Pancreas (tissue), 10 donors: ENCODE measurements at regions not wholly inside any gene's neighbourhood (a gene's known extent, or its start where the extent isn't known, plus 50 kb on each side); places are given as distances from the start of the nearest gene placed in this dataset.

Source experiments
- ATAC-seq, 4 donors: fragments of 200-7000 bp; cut with Tn5 transposase; one replicate each; pipeline versions ENCODE4 v1.8.0 to v1.9.1; 2020; ENCODE audit warnings: mild to moderate bottlenecking in 4 of 4, moderate library complexity in 4 of 4
- DNase-seq, 6 donors: peaks; one replicate each; pipeline ENCODE4 v3.0.0-alpha.2; 2020
- FAIRE-seq: peaks from 2 replicates; lab custom pipeline; 2012; peaks lifted over from hg19 to GRCh38; lab: Jason Lieb, UNC
- H3K27ac ChIP-seq, 4 donors: fragments of 200-600 bp; sonication (generic); 1 replicate in 3 of 4; 2 replicates in 1 of 4; pipeline versions ENCODE4 v1.5.0 to v1.8.0; 2020
- H3K27me3 ChIP-seq, 4 donors: fragments of 200-600 bp; one replicate each; pipeline ENCODE4 v1.8.0; 2021
- H3K36me3 ChIP-seq, 3 donors: fragments of 200-600 bp; sonication (generic) in 1 of 3; one replicate each; pipeline versions ENCODE4 v1.5.0 to v1.8.0; 2020 to 2021
- H3K4me1 ChIP-seq, 3 donors: fragments of 200-600 bp; one replicate each; pipeline ENCODE4 v1.8.0; 2021
- H3K4me3 ChIP-seq, 4 donors: fragments of 200-600 bp; sonication (generic) in 2 of 4; one replicate each; pipeline versions ENCODE4 v1.5.0 to v1.8.0; 2020 to 2021
- H3K9me3 ChIP-seq, 4 donors: fragments of 200-600 bp; one replicate each; pipeline ENCODE4 v1.8.0; 2021
- WGBS, 2 donors: extraction: QIAGEN DNeasy Blood & Tissue Kit; methylation state at CpG; one replicate each; pipeline ENCODE4 v1.1.7; 2013; 5-methylcytosine and 5-hydroxymethylcytosine counted together
- intact Hi-C, 3 donors: fragments of 100-400 bp; cut with DNase I; formaldehyde crosslinking; loops; one replicate each; pipeline versions ENCODE4 v1.11.1 to v1.14.2; 2022
- TF ChIP-seq, protein P1 (sequence below), 4 donors: fragments of 200-600 bp; sonication (generic) in 3 of 4; IDR thresholded peaks; one replicate each; pipeline versions ENCODE4 v1.5.0 to v1.8.0; 2021; ENCODE audit warnings: antibody characterized with exemption in 4 of 4
- donor health status: healthy with polysubstance abuse.
- donor health status: DM: no; HTN: no; CAD: no; lungs with moderate emphysema.
- donor health status: DM: no; HTN: no; CAD: no.
- donor health status: control.
- donor health status: control.
- donor health status: Bipolar disorder and iron deficiency.
- donor health status: DM: yes; HTN: yes; CAD: no.
- donor health status: DM: no; HTN: no; CAD: no.
- donor health status: DM: no; HTN: no; CAD: no.
- donor health status: DM: yes; HTN: yes; CAD: no.

DNA sequence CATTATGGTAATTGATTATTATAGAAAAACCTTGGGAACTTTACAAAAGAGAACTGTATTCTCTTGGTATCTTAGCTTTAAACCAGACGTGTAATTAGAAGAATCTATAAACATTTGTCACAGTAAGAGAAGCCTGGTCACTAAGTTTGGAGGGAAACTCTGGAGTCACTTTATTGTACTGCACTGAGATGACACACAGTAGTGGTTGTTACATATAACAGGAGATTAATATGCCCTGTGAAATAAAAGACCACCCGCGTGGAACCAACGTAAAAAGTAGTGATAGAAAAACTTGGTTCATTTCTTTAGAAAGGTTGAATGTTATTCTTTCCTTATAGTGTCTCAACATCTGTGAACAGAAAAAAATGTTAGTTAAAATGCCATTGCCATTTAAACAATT, 416.1 kb downstream of the MDFIC start:
- ATAC-seq = no peak
- TF ChIP-seq, protein P1, sequence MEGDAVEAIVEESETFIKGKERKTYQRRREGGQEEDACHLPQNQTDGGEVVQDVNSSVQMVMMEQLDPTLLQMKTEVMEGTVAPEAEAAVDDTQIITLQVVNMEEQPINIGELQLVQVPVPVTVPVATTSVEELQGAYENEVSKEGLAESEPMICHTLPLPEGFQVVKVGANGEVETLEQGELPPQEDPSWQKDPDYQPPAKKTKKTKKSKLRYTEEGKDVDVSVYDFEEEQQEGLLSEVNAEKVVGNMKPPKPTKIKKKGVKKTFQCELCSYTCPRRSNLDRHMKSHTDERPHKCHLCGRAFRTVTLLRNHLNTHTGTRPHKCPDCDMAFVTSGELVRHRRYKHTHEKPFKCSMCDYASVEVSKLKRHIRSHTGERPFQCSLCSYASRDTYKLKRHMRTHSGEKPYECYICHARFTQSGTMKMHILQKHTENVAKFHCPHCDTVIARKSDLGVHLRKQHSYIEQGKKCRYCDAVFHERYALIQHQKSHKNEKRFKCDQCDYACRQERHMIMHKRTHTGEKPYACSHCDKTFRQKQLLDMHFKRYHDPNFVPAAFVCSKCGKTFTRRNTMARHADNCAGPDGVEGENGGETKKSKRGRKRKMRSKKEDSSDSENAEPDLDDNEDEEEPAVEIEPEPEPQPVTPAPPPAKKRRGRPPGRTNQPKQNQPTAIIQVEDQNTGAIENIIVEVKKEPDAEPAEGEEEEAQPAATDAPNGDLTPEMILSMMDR (IDR thresholded peaks at IDR 0.05) = no peak
- H3K27me3 ChIP-seq = no peaks in the 10 kb centered on the region
- H3K9me3 ChIP-seq = no peaks in the 10 kb centered on the region
- WGBS, 2 donors = 84 to 87% methylated on average over 4 of the region's 4 CpGs
- no peaks in the 10 kb centered on the region for H3K36me3 ChIP-seq
- H3K4me1 ChIP-seq = no peaks in the 10 kb centered on the region
- no peak for FAIRE-seq
- DNase-seq = no peak
- H3K4me3 ChIP-seq = no peak overlapping the region
- intact Hi-C loops = no loop called here
- H3K27ac ChIP-seq = no peak overlapping the region

DNA sequence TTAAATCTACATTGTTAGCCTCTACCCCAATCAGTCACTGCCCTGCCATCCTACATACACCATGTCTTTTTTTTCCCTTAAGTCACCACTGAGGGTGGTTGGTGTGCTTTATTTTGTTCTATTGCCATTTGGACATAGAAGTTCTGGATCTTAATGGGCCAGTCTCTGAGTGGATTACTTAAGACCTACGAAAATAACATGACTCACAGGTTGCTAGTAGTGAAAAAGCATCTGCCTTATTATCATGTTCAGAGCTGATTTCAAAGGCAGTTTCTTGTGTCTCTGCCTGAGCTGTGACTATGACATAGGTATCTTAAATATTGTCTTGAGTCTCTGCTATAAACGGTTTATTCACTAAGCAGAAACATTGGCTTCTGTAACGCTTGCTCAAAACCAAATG, 410.8 kb downstream of the MDFIC start:
- WGBS, 2 donors = 60 to 74% methylated on average over 3 of the region's 3 CpGs
- FAIRE-seq = no peak
- no peak overlapping the region for H3K4me3 ChIP-seq
- TF ChIP-seq, protein P1 (IDR thresholded peaks at IDR 0.05) = no peak
- H3K4me1 ChIP-seq = no peaks in the 10 kb centered on the region
- no peak for ATAC-seq
- H3K27ac ChIP-seq = no peak overlapping the region
- H3K36me3 ChIP-seq = no peaks in the 10 kb centered on the region
- H3K27me3 ChIP-seq = no peaks in the 10 kb centered on the region
- intact Hi-C loops = no loop called here
- no peak for DNase-seq
- no peaks in the 10 kb centered on the region for H3K9me3 ChIP-seq

DNA sequence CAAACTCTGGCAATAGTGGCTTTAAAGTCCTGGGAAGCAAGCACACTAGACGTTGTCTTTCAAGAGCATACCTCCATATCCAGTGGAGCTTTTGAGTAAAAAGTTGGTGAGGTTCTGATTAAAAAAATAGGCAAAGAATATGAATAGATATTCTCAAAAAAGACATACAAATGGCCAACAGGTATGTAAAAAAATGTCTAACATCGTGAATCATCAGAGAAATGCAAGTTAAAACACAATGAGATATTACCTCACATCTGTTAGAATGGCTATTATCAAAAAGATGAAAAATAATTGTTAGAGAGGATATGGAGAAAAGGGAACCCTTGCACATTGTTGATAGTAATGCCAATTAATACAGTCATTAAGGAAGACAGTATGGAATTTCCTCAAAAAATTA, 407.1 kb downstream of the MDFIC start:
- intact Hi-C loops = no loop called here
- TF ChIP-seq, protein P1 (IDR thresholded peaks at IDR 0.05) = no peak
- no peak overlapping the region for H3K27ac ChIP-seq
- no peak overlapping the region for H3K4me3 ChIP-seq
- no peak for DNase-seq
- ATAC-seq = no peak
- no peak for FAIRE-seq
- no peaks in the 10 kb centered on the region for H3K36me3 ChIP-seq
- H3K9me3 ChIP-seq = no peaks in the 10 kb centered on the region
- H3K4me1 ChIP-seq = no peaks in the 10 kb centered on the region
- H3K27me3 ChIP-seq = no peaks in the 10 kb centered on the region
- WGBS, 2 donors = 59 to 74% methylated on average over 2 of the region's 2 CpGs

GRCh38 chr7:115328018-115328417, 406.1 kb downstream of the MDFIC start:
- intact Hi-C loops = no loop called here
- FAIRE-seq = no peak
- H3K4me1 ChIP-seq = no peaks in the 10 kb centered on the region
- no peak overlapping the region for H3K27ac ChIP-seq
- H3K4me3 ChIP-seq = no peak overlapping the region
- no peak for DNase-seq
- ATAC-seq = no peak
- H3K9me3 ChIP-seq = no peaks in the 10 kb centered on the region
- H3K27me3 ChIP-seq = no peaks in the 10 kb centered on the region
- TF ChIP-seq, protein P1 (IDR thresholded peaks at IDR 0.05) = no peak
- WGBS, 2 donors = 64 to 77% methylated on average over 3 of the region's 3 CpGs
- no peaks in the 10 kb centered on the region for H3K36me3 ChIP-seq

DNA sequence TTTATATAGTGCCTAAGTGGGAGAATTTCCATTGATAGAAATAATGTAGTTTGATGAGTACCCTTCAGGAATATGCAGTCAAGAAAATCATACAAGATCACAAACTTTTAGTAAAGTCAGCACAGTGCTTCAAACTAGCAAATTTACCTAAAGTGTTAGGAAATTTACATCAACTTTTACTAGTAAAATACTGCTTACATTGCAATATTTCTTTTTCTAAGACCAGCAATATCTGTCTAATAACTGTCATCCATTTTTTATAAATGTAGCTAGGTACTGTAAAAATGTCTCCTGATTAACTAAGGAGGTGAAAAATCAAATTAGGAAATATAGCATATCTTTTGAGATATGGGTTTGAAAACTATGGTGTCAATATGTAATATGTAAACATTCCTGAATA, 405.4 kb downstream of the MDFIC start:
- intact Hi-C loops = no loop called here
- Histone ChIP-seq H3K4me1 (no peaks in the 10 kb centered on the region), H3K36me3 (no peaks in the 10 kb centered on the region), H3K27ac (no peak overlapping the region), H3K9me3 (no peaks in the 10 kb centered on the region), H3K27me3 (no peaks in the 10 kb centered on the region), H3K4me3 (no peak overlapping the region)
- FAIRE-seq (no peak), ATAC-seq (no peak), DNase-seq (no peak)
- TF ChIP-seq, protein P1 (IDR thresholded peaks at IDR 0.05) = no peak
